ENCODE measurements at regions not wholly inside any gene's neighbourhood (a gene's known extent, or its start where the extent isn't known, plus 50 kb on each side); places are given as distances from the start of the nearest gene placed in this dataset.

DNA sequence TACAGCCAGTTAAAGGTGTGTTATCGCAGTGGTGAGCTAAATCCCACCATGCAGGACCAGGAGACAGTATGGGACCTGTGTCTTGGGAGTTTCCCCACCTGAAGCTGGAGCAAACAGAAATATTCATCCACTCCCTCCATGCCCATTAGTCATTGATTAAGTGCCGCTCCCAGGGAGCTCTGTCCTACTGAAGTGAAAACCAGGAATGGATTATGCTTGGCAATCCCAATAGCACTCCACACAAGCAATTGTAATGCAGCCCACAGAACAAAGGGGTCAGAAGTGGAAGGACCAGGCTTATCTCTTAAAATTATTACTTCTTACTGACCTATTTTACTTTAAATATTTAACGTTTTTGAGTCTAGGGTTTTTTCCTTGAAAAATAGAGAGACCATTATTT lies 1005.4 kb downstream of the ADGRL2 start:
- DNase-seq, result no peak
- Histone ChIP-seq H3K36me3 (no peaks in the 10 kb centered on the region), H3K4me1 (no peaks in the 10 kb centered on the region), H3K9me3 (no peaks in the 10 kb centered on the region), H3K4me3 (no peak overlapping the region), H3K27ac (no peak overlapping the region), H3K27me3 (ENCODE audit: low read depth) (no peaks in the 10 kb centered on the region)
- ATAC-seq, result no peak
- TF ChIP-seq, protein P1, sequence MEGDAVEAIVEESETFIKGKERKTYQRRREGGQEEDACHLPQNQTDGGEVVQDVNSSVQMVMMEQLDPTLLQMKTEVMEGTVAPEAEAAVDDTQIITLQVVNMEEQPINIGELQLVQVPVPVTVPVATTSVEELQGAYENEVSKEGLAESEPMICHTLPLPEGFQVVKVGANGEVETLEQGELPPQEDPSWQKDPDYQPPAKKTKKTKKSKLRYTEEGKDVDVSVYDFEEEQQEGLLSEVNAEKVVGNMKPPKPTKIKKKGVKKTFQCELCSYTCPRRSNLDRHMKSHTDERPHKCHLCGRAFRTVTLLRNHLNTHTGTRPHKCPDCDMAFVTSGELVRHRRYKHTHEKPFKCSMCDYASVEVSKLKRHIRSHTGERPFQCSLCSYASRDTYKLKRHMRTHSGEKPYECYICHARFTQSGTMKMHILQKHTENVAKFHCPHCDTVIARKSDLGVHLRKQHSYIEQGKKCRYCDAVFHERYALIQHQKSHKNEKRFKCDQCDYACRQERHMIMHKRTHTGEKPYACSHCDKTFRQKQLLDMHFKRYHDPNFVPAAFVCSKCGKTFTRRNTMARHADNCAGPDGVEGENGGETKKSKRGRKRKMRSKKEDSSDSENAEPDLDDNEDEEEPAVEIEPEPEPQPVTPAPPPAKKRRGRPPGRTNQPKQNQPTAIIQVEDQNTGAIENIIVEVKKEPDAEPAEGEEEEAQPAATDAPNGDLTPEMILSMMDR (IDR thresholded peaks at IDR 0.05), result no peak
- intact Hi-C loops (cut with DNase I), result no loop called here

DNA sequence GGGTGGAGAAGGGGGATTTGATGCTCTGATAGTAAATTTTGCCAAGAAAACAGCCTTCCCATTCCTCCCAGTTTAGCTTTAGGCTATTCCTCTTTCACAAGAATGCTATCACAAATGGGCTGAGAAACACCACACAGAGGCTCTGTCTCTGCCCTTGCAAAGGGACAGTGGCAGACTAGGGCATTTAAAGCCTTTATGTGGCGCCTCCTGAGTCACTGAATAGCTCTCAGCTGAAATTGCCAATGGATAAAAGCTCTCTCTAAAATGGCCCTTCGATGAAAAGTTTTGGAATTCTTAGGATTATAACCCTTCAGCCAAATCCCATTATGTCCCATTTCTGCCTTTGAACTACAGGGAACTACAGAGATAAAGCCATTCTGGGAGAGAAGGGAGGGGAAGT lies 1000.4 kb downstream of the ADGRL2 start:
- H3K4me3 ChIP-seq, result no peak overlapping the region
- H3K4me1 ChIP-seq, result no peaks in the 10 kb centered on the region
- H3K9me3 ChIP-seq, result peaks cover 3% of the 10 kb centered on the region
- H3K27me3 ChIP-seq (ENCODE audit: low read depth), result no peaks in the 10 kb centered on the region
- TF ChIP-seq, protein P1 (IDR thresholded peaks at IDR 0.05), result no peak
- DNase-seq (no peak), ATAC-seq (no peak)
- no peaks in the 10 kb centered on the region for H3K36me3 ChIP-seq
- no peak overlapping the region for H3K27ac ChIP-seq
- intact Hi-C loops (cut with DNase I), result no loop called here

DNA sequence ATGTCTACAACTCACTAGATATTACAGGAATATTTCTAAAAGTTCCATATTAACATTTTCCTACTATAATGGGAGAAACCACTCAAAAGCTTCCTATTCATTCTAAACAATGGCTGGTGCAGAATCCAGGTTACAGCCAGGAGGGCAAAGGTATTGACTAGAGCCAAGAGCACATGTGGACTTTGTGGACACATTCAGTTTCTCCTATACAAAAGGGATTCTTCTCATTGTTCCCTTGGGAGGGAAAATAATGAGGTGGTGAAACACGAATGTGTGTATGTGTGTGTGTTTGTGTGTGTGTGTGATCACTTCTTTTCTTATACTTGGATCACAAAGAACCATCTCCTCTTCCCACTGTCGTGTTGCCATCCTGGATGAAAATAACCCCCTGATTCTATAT lies 1000.0 kb downstream of the ADGRL2 start:
- H3K4me3 ChIP-seq, result no peak overlapping the region
- no peaks in the 10 kb centered on the region for H3K4me1 ChIP-seq
- no peak overlapping the region for H3K27ac ChIP-seq
- no peaks in the 10 kb centered on the region for H3K36me3 ChIP-seq
- peaks cover 3% of the 10 kb centered on the region for H3K9me3 ChIP-seq
- intact Hi-C loops (cut with DNase I), result no loop called here
- no peak for DNase-seq
- ATAC-seq, result no peak
- H3K27me3 ChIP-seq (ENCODE audit: low read depth), result no peaks in the 10 kb centered on the region
- TF ChIP-seq, protein P1 (IDR thresholded peaks at IDR 0.05), result no peak

DNA sequence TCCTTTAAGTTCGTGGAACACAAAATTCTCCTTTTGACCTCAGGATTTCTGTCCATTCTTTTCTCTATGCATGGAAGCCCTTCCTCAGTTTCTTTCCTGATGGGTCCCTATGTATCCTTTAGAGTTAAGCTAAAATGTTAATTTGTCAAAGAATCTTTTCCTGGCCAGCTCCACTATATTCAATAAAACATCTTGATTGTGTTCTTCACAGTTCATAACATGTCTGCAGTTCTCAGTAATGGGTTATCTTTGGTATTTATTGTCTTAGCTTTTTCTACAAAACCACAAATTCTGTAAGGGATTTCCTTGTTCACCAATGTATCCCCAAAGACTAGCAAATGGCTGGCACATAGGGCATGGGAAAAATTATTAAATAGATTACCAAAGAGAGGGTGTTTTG lies 998.5 kb downstream of the ADGRL2 start:
- no peak for DNase-seq
- TF ChIP-seq, protein P1 (IDR thresholded peaks at IDR 0.05), result no peak
- H3K9me3 ChIP-seq, result peaks cover 3% of the 10 kb centered on the region
- no peaks in the 10 kb centered on the region for H3K4me1 ChIP-seq
- intact Hi-C loops (cut with DNase I), result no loop called here
- no peak overlapping the region for H3K27ac ChIP-seq
- H3K36me3 ChIP-seq, result no peaks in the 10 kb centered on the region
- no peak overlapping the region for H3K4me3 ChIP-seq
- no peak for ATAC-seq
- H3K27me3 ChIP-seq (ENCODE audit: low read depth), result no peaks in the 10 kb centered on the region

DNA sequence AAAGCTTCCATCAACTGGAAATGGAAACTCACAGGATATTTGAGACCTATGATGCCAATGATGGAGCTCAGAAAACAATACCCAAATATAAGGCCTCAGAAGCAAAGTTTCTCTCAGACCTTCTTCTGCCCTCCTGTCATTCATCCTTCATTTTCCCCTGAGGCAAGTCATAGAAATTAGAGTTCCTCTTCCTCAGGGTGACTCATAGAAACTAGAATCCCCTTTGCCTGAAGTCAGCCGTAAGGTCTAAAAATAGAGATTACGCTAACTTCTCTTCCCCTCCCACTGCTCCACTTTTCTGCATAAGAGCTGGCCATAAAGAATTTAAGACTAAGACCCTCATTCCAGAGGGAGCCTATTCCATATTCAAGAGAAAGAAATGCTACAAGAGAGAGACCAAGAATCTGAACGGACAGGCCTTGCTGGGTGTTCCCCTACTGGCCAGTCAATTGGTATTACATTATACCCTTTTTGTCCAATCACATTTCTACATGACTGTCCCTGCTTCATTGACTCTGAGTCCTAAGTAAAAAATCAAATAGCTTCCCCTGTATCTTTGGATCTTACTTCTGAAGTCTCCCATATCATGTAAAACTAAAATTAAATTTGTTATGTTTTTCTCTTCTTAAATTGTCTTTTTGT lies 994.9 kb downstream of the ADGRL2 start:
- Histone ChIP-seq H3K9me3 (peaks cover 10% of the 10 kb centered on the region), H3K27ac (no peak overlapping the region), H3K36me3 (no peaks in the 10 kb centered on the region), H3K27me3 (ENCODE audit: low read depth) (no peaks in the 10 kb centered on the region), H3K4me3 (no peak overlapping the region), H3K4me1 (no peaks in the 10 kb centered on the region)
- no peak for ATAC-seq
- TF ChIP-seq, protein P1 (IDR thresholded peaks at IDR 0.05), result no peak
- intact Hi-C loops (cut with DNase I), result no loop called here
- DNase-seq, result no peak
